HG03558 (cell line): ENCODE measurements at regions not wholly inside any gene's neighbourhood (a gene's known extent, or its start where the extent isn't known, plus 50 kb on each side); places are given as distances from the start of the nearest gene placed in this dataset.

Experiments used
- ATAC-seq: cut with Tn5 transposase; IDR thresholded peaks from one replicate; pipeline ENCODE4 v1.9.1; 2021; ENCODE audit warnings: moderate number of reproducible peaks; ENCODE audit not compliant: unreplicated experiment; ENCODE audit errors: extremely low read depth

GRCh38 chr11:107157146-107157808 lies 139.0 kb upstream of the GUCY1A2 start:
- no peak for ATAC-seq

GRCh38 chr11:107151579-107151978 lies 133.3 kb upstream of the GUCY1A2 start:
- ATAC-seq, result no peak

GRCh38 chr11:107151158-107151557 lies 132.9 kb upstream of the GUCY1A2 start:
- ATAC-seq, result no peak

- no peak for ATAC-seq
These were observed 122.7 kb upstream of the GUCY1A2 start for GRCh38 chr11:107140983-107141382.

- ATAC-seq, result no peak
These were observed 121.1 kb upstream of the GUCY1A2 start for GRCh38 chr11:107139396-107139795.

GRCh38 chr11:107136892-107137291 lies 118.6 kb upstream of the GUCY1A2 start:
- no peak for ATAC-seq

- ATAC-seq, result no peak
These were observed 113.5 kb upstream of the GUCY1A2 start for GRCh38 chr11:107131756-107132155.

- ATAC-seq, result no peak
These were observed 104.7 kb upstream of the GUCY1A2 start for GRCh38 chr11:107123022-107123421.

- no peak for ATAC-seq
These were observed 99.9 kb upstream of the GUCY1A2 start for GRCh38 chr11:107118025-107118720.

GRCh38 chr11:107116358-107116757 lies 98.1 kb upstream of the GUCY1A2 start:
- no peak for ATAC-seq

- no peak for ATAC-seq
These were observed 84.6 kb upstream of the GUCY1A2 start for GRCh38 chr11:107102692-107103477.

GRCh38 chr11:107092667-107093066 lies 74.4 kb upstream of the GUCY1A2 start:
- no peak for ATAC-seq

- no peak for ATAC-seq
These were observed 60.1 kb upstream of the GUCY1A2 start for GRCh38 chr11:107078375-107078774.

- no peak for ATAC-seq
These were observed 58.6 kb upstream of the GUCY1A2 start for GRCh38 chr11:107076832-107077231.

GRCh38 chr11:107071129-107071528 lies 52.9 kb upstream of the GUCY1A2 start:
- no peak for ATAC-seq
